ENCODE measurements at regions not wholly inside any gene's neighbourhood (a gene's known extent, or its start where the extent isn't known, plus 50 kb on each side); places are given as distances from the start of the nearest gene placed in this dataset.
"Not testable (repeated sequence)": the region's sequence is repeated elsewhere in the genome, so short reads cannot be mapped to it uniquely, and the experiment has no call there.

- DNase-seq = no peak
- Mint-ChIP-seq H3K27ac (no peak overlapping the region), H3K27me3 (peaks cover 8% of the 10 kb centered on the region), H3K9me3 (no peaks in the 10 kb centered on the region), H3K36me3 (ENCODE audit: low read depth) (no peaks in the 10 kb centered on the region), H3K4me3 (no peak overlapping the region), H3K4me1 (no peaks in the 10 kb centered on the region)
- POLR2A ChIA-PET = no interaction called here
- CTCF ChIA-PET = no interaction called here
Observed at GRCh38 chr1:233485385-233485784, 128.5 kb upstream of the KCNK1 start.

- no peaks in the 10 kb centered on the region for H3K9me3 Mint-ChIP-seq
- POLR2A ChIA-PET = interaction anchor here (0.7 kb wide), 1 partner anchor 86 kb away, joined by 3 read pairs; no protein-coding TSS in a partner anchor
- no peak overlapping the region for H3K4me3 Mint-ChIP-seq
- no peaks in the 10 kb centered on the region for H3K36me3 Mint-ChIP-seq (ENCODE audit: low read depth)
- no peak overlapping the region for H3K27ac Mint-ChIP-seq
- H3K4me1 Mint-ChIP-seq = no peaks in the 10 kb centered on the region
- H3K27me3 Mint-ChIP-seq = peaks cover 8% of the 10 kb centered on the region
- CTCF ChIA-PET = no interaction called here
- no peak for DNase-seq
Observed at GRCh38 chr1:233485809-233486398, 128.0 kb upstream of the KCNK1 start.

- DNase-seq = no peak
- Mint-ChIP-seq H3K4me1 (no peaks in the 10 kb centered on the region), H3K27ac (no peak overlapping the region), H3K9me3 (no peaks in the 10 kb centered on the region), H3K36me3 (ENCODE audit: low read depth) (no peaks in the 10 kb centered on the region), H3K27me3 (peaks cover 8% of the 10 kb centered on the region), H3K4me3 (no peak overlapping the region)
- ChIA-PET POLR2A (no interaction called here), CTCF (no interaction called here)
Observed at GRCh38 chr1:233487408-233487807, 126.5 kb upstream of the KCNK1 start.

- H3K27ac Mint-ChIP-seq = no peak overlapping the region
- CTCF ChIA-PET = no interaction called here
- no peaks in the 10 kb centered on the region for H3K36me3 Mint-ChIP-seq (ENCODE audit: low read depth)
- peaks cover 6% of the 10 kb centered on the region for H3K27me3 Mint-ChIP-seq
- no peaks in the 10 kb centered on the region for H3K4me1 Mint-ChIP-seq
- no peak overlapping the region for H3K4me3 Mint-ChIP-seq
- no peaks in the 10 kb centered on the region for H3K9me3 Mint-ChIP-seq
- POLR2A ChIA-PET = no interaction called here
- DNase-seq = no peak
Observed at GRCh38 chr1:233489411-233489810, 124.5 kb upstream of the KCNK1 start.

GRCh38 chr1:233490488-233490887 is 123.4 kb upstream of the KCNK1 start:
- Mint-ChIP-seq H3K4me3 (no peak overlapping the region), H3K36me3 (ENCODE audit: low read depth) (no peaks in the 10 kb centered on the region), H3K27me3 (peaks cover 6% of the 10 kb centered on the region), H3K4me1 (no peaks in the 10 kb centered on the region), H3K9me3 (no peaks in the 10 kb centered on the region), H3K27ac (no peak overlapping the region)
- POLR2A ChIA-PET = no interaction called here
- CTCF ChIA-PET = interaction anchor here (1.1 kb wide), 1 partner anchor 9 kb away, joined by 3 read pairs; no protein-coding TSS in a partner anchor
- DNase-seq = no peak

GRCh38 chr1:233491953-233492620 is 121.8 kb upstream of the KCNK1 start:
- Mint-ChIP-seq H3K27ac (no peak overlapping the region), H3K4me1 (no peaks in the 10 kb centered on the region), H3K36me3 (ENCODE audit: low read depth) (no peaks in the 10 kb centered on the region), H3K27me3 (peaks cover 6% of the 10 kb centered on the region), H3K9me3 (no peaks in the 10 kb centered on the region), H3K4me3 (no peak overlapping the region)
- ChIA-PET CTCF (no interaction called here), POLR2A (no interaction called here)
- no peak for DNase-seq

- H3K4me1 Mint-ChIP-seq = no peaks in the 10 kb centered on the region
- H3K9me3 Mint-ChIP-seq = no peaks in the 10 kb centered on the region
- no peaks in the 10 kb centered on the region for H3K36me3 Mint-ChIP-seq (ENCODE audit: low read depth)
- ChIA-PET CTCF (no interaction called here), POLR2A (no interaction called here)
- DNase-seq = no peak
- no peak overlapping the region for H3K4me3 Mint-ChIP-seq
- H3K27ac Mint-ChIP-seq = no peak overlapping the region
- H3K27me3 Mint-ChIP-seq = peaks cover 2% of the 10 kb centered on the region
Observed at GRCh38 chr1:233496993-233497392, 116.9 kb upstream of the KCNK1 start.

- Mint-ChIP-seq H3K27me3 (peaks cover 2% of the 10 kb centered on the region), H3K4me1 (no peaks in the 10 kb centered on the region), H3K27ac (no peak overlapping the region), H3K9me3 (no peaks in the 10 kb centered on the region), H3K36me3 (ENCODE audit: low read depth) (no peaks in the 10 kb centered on the region), H3K4me3 (no peak overlapping the region)
- ChIA-PET POLR2A (no interaction called here), CTCF (no interaction called here)
- DNase-seq = no peak
Observed at GRCh38 chr1:233497679-233498078, 116.2 kb upstream of the KCNK1 start.

- Mint-ChIP-seq H3K36me3 (ENCODE audit: low read depth) (no peaks in the 10 kb centered on the region), H3K4me3 (no peak overlapping the region), H3K4me1 (no peaks in the 10 kb centered on the region), H3K9me3 (no peaks in the 10 kb centered on the region), H3K27ac (no peak overlapping the region), H3K27me3 (peaks cover 2% of the 10 kb centered on the region)
- no peak for DNase-seq
- POLR2A ChIA-PET = no interaction called here
- CTCF ChIA-PET = interaction anchor here (1.1 kb wide), 1 partner anchor 10 kb away, joined by 3 read pairs; no protein-coding TSS in a partner anchor
Observed at GRCh38 chr1:233500106-233500505, 113.8 kb upstream of the KCNK1 start.

GRCh38 chr1:233503366-233503954 is 110.4 kb upstream of the KCNK1 start:
- CTCF ChIA-PET = no interaction called here
- H3K36me3 Mint-ChIP-seq (ENCODE audit: low read depth) = no peaks in the 10 kb centered on the region

GRCh38 chr1:233505130-233505529 is 108.8 kb upstream of the KCNK1 start:
- Mint-ChIP-seq H3K27me3 (no peaks in the 10 kb centered on the region), H3K4me1 (no peaks in the 10 kb centered on the region), H3K36me3 (ENCODE audit: low read depth) (no peaks in the 10 kb centered on the region), H3K9me3 (no peaks in the 10 kb centered on the region), H3K27ac (no peak overlapping the region), H3K4me3 (no peak overlapping the region)
- ChIA-PET POLR2A (no interaction called here), CTCF (no interaction called here)
- no peak for DNase-seq

More at GRCh38 chr1:233503366-233503954, 110.4 kb upstream of the KCNK1 start:
- Mint-ChIP-seq H3K9me3 (no peaks in the 10 kb centered on the region), H3K27me3 (peaks cover 2% of the 10 kb centered on the region), H3K4me3 (no peak overlapping the region), H3K27ac (no peak overlapping the region), H3K4me1 (no peaks in the 10 kb centered on the region)
- DNase-seq = no peak
- POLR2A ChIA-PET = no interaction called here

- H3K27me3 Mint-ChIP-seq; POLR2A ChIA-PET; H3K36me3 Mint-ChIP-seq (ENCODE audit: low read depth); H3K9me3 Mint-ChIP-seq; CTCF ChIA-PET; H3K4me3 Mint-ChIP-seq; H3K4me1 Mint-ChIP-seq; DNase-seq; H3K27ac Mint-ChIP-seq: not testable (repeated sequence)
Observed at GRCh38 chr1:233505889-233506288, 108.0 kb upstream of the KCNK1 start.

- POLR2A ChIA-PET = no interaction called here
- H3K4me1 Mint-ChIP-seq = no peaks in the 10 kb centered on the region
- no peak overlapping the region for H3K27ac Mint-ChIP-seq
- no peaks in the 10 kb centered on the region for H3K27me3 Mint-ChIP-seq
- no peak overlapping the region for H3K4me3 Mint-ChIP-seq
- no peaks in the 10 kb centered on the region for H3K9me3 Mint-ChIP-seq
- no peaks in the 10 kb centered on the region for H3K36me3 Mint-ChIP-seq (ENCODE audit: low read depth)
- no peak for DNase-seq
- CTCF ChIA-PET = no interaction called here
Observed at GRCh38 chr1:233509526-233509925, 104.4 kb upstream of the KCNK1 start.

- no peaks in the 10 kb centered on the region for H3K9me3 Mint-ChIP-seq
- DNase-seq = no peak
- no peaks in the 10 kb centered on the region for H3K27me3 Mint-ChIP-seq
- H3K27ac Mint-ChIP-seq = no peak overlapping the region
- H3K36me3 Mint-ChIP-seq (ENCODE audit: low read depth) = no peaks in the 10 kb centered on the region
- CTCF ChIA-PET = interaction anchor here (0.6 kb wide), 2 partner anchors 151 to 165 kb away, joined by 3 to 4 read pairs; no protein-coding TSS in a partner anchor
- no peaks in the 10 kb centered on the region for H3K4me1 Mint-ChIP-seq
- POLR2A ChIA-PET = no interaction called here
- no peak overlapping the region for H3K4me3 Mint-ChIP-seq
Observed at GRCh38 chr1:233512538-233512937, 101.4 kb upstream of the KCNK1 start.

All from activated CD4-positive, alpha-beta T cell treated with anti-CD3 and anti-CD28 coated beads, Interleukin-2, amount 10 ng/mL, durations not matched to agents 7 days and 5 days (primary cell).